SW 1271 (cell line): ENCODE measurements at regions not wholly inside any gene's neighbourhood (a gene's known extent, or its start where the extent isn't known, plus 50 kb on each side); places are given as distances from the start of the nearest gene placed in this dataset.

Experiments used
- DNase-seq, 2 experiments: peaks; one replicate each; lab custom pipeline; 2025; lab: John Stamatoyannopoulos, UW

- DNase-seq: no peak
These were observed 260.4 kb downstream of the GALC start for GRCh38 chr14:87732562-87732961.

- DNase-seq: no peak
These were observed 267.7 kb downstream of the GALC start for GRCh38 chr14:87725318-87725717.

GRCh38 chr14:87712396-87713090 is 280.4 kb downstream of the GALC start:
- no peak for DNase-seq

GRCh38 chr14:87705439-87705896 is 287.5 kb downstream of the GALC start:
- DNase-seq: no peak

DNA sequence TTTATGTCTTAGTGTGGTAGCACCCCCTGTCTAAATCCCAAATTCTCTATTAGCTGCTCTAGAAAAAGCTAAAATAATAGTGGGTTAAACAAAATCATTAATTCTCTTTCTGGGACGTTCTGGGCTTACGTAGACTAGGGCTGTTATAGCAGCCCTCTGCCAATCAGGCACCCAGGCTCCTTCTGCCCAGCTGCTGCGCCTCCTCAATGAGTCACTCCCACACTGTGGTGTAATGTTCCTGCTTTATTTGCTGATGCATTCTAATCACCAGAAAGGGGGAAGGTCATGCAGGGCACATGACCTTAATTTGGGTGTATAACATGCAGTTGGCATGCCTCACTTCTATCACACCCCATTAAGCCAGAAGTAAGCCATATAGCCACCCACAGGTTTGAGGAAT is 294.5 kb downstream of the GALC start:
- no peak for DNase-seq

GRCh38 chr14:87696485-87696884 is 296.5 kb downstream of the GALC start:
- DNase-seq: no peak

DNA sequence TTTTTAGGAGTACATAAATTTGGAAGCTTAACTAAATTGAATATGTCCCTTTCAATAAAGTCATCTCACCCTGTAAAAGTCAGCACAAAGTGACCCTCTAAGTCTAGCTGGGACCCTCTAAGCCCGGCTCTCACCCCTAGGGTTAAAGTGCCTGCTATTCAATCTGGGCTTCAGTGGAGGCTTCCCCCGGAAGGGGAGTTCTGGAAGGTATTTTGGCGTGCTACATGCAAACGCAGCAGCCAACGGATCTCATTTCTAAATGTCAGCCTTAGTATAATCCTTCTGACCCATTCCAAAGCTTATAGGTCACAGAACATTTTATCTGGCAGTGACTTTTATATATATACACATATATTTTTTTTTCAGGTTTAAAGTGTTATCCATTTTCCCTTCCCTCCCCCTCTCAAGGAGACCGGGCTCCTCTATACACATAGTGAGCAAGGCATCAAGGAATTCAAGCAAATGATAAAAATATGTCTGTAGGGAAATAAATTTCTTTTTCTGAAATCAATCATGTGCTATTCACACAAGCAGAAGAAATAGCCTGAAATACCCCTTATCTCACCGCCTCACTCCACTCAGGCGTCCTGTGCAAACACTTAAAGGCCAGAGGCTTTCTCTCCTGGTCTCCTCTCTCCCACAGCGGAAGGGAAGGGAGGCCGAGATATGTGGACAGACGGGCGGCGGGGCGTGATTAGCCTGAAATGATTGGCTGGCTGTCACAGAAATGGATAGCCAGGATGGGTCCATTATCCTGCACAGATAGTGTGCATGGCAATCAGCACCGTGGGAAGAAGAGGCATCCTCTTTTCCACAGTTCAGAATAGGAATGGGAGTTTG is 301.7 kb downstream of the GALC start:
- no peak for DNase-seq

DNA sequence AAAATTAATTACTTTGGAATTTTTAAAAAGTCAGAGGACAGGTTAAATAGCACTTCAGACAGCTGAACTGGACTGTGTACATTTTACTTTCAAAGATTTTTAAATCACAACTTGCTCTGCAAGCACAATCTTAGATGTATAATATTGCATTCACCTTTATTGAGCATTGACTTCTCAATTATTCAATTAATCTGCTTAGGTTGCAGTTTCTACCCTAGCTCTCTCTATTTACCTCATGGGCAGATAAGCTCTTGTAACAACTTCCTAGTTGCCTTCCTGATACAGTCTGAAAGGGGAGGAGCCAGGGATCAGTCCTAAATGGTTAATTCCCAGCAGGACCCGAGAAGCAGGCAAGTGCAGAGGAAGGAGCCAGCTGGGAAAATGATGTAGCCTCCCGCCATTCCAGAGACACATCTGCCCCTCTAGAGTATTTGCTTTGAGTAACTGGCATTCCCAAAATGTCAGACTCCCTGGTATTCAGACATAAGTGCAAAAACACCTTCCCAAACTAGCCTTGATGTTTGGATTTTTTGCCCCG is 302.8 kb downstream of the GALC start:
- no peak for DNase-seq

DNA sequence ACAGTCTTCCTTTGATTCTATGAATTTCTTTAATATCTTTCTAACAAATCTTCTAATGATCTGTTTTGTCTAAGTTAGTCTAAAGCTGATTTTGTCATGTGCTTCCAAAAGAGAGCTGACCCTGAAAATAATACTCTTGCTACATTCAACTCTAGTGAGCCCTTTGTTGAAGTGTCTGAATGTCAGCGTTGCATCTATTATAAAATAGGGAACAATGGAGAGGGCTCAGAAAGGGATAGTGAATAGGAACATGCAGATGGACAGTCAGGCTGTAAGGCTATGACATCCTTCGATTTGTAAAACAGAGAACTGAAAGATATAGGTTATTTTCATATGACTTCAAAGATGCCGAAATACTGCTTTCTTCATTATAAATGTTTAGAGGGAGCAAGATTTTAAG is 304.5 kb downstream of the GALC start:
- DNase-seq: no peak

DNA sequence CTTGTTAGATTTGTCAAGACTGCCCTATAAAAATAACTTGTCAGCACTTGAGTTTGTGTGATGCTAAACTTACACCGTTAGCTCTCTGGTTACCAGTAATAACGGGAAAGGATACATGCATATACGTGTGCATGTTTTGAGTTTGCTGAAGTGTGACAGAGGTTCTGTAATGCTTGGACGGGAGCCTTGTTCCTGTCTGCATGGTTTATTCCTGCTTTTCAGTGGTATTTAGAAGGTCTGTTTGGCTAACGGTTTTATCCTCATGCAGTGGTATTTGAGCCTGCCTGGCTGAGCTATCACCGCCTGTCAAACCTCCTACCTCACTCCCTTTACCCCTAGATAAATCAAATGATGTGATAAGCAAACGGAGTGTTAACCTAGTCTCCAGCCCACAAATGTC is 305.6 kb downstream of the GALC start:
- DNase-seq: no peak

DNA sequence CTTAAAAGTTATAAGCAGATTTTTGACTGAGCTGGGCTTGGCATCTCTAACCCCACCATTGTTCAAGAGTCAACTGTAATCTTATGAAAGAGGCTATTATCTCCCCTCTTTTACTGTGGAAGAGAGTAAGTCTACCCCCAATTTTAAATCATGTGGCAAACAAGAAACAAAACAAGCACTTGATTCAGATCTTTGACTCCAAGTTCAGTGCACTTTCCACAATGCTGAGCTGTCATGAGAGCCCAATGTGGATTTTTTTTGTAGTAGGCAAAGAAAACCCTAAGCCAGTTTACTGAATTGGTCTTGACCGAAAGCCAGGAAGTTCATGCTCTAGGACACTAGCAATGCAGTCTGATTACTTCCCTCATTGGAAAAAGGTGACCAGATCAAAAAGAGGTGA is 306.2 kb downstream of the GALC start:
- no peak for DNase-seq

- DNase-seq: no peak
These were observed 313.1 kb downstream of the GALC start for GRCh38 chr14:87679866-87680265.

GRCh38 chr14:87678624-87679023 is 314.4 kb downstream of the GALC start:
- no peak for DNase-seq

DNA sequence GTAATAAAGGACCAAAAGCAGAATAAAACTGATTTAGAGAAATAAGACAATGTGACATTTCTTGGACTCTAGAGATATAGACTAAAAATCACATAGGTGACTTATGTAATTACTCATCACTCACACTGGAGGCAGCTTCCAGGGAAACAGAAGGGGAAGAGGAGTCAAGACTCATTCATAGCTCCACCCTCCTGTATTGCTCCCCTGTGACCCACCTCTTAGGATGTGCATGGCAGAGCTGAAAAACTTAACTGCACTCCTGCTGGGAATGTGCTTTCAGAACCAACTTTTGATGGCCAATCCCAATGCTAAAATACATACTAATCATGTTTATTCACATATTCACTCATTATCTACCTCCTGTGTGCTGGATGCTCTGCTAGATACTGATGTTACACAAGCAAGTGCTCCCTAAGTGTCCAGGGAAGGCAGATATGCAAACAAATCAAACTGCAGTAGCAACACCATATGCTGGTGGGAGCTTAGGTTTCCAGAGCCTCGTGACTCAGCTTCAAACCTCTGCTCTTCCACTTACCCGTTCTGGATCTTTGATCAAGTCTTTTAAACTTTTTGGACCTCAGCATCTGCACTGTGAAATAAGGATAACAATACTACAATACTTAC is 316.1 kb downstream of the GALC start:
- DNase-seq: no peak

DNA sequence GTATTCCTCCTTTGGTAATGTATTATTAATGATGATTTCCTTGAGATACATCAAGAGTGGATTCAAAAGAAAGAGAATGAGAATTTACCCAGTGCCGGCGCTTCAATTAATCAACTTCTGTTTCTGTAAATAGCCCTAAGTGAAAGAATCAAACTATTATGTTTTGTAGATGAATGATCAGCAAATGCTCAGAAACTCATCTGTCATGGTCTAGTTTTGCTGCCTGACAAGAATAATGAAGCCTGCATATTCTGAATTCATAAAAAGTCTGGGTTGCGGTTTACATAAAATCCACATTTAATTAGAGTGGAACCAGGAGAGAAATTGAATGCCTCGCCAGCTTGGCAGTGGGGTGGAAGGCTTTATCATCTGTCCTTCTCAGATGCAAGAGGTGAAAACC is 325.3 kb downstream of the GALC start:
- DNase-seq: no peak

DNA sequence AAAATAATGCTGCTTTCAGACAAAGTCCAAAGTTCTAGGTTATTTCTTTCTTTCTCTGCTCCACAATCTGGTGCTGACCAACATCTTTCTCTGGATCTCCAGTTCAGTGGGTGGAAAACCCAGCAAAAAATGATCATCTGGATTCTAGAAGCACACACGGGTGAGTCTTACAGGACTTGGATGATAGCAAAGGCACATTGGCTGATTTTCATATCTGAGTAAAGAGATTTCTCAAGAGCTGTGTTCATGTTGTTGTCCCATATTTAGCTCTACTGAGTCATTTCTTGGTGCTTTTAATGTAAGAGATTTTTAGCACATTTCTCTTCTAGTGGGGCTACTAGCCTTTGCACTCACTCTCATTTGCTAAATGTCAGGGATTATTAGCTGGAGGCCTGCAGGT is 336.7 kb downstream of the GALC start:
- no peak for DNase-seq

GRCh38 chr14:87652278-87652677 is 340.7 kb downstream of the GALC start:
- DNase-seq: no peak

DNA sequence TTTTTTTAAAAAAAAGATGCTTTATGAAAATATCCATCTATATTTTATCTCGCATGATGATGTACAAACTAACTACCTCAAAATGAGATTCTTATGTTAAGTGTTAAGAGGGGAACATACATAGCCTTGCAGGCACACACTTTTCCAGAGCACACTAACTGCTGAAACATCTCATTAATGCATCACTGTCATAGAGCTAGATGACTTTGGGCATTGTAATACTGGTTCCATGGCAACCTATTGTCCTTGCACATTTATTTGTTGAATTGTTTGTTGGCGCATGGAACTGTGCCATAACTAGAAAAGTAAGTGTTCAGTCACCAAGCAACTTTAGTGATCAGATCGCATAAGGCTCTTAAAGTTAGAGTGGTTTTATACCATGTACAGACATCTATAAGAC is 348.3 kb downstream of the GALC start:
- DNase-seq: no peak

- DNase-seq: no peak
These were observed 350.0 kb downstream of the GALC start for GRCh38 chr14:87643005-87643404.

DNA sequence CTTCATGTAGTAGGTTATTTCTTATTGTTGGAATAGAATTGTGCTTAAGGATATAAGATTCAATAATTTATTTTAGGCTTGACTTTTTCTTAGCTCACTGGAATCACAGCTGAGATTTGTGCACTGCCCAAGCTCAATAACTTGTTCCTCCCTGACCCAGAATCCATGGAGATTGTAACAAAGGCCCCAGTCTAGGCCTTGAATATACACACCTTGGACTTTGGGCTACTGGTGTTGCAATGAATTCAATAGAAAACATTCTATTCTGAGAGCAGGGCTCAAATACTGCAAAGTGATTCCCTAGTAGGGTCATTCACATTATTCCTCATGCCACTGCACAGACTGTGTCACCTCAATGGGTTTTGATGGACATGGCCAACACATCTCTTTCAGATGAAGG is 352.4 kb downstream of the GALC start:
- no peak for DNase-seq

DNA sequence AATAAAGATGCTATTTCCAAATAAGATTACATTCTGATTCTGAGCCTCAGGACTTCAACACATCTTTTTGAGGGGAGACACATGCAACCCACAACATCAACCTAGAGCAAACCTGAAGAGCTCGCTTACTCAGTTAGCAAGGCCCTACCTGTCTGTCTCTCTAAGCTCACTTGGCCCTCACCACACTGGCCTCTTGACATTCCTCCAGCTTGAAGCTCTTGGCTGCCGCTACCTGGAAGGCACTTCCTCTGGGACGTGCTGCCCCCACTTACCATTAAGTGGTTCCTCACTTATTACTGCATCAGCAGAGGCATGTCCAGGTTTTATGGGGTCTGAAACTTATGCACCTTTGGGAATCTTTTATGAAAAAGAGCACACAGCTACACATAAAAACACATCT is 354.8 kb downstream of the GALC start:
- DNase-seq: no peak

DNA sequence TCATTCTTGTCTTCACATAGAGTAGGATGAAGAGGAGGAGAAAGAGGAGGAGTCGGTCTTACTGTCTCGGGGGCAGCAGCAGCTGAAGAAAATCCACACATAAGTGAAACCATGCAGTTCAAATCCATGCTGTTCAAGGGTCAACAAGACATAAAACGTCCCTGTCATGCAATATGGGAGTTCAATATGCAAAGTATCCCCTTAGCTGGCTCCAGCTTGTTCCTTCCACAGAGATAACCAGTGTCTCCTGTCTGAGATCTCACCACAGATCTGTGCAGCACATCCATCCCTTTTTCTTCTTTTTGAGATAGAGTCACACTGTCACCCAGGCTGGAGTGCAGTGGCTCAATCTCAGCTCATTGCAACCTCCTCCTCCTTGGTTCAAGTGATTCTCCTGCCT is 357.5 kb downstream of the GALC start:
- no peak for DNase-seq

- DNase-seq: no peak
These were observed 360.2 kb downstream of the GALC start for GRCh38 chr14:87632796-87633195.
